ENCODE measurements at regions not wholly inside any gene's neighbourhood (a gene's known extent, or its start where the extent isn't known, plus 50 kb on each side); places are given as distances from the start of the nearest gene placed in this dataset.

- no peak for TF ChIP-seq CTCF (IDR thresholded peaks at IDR 0.05; ENCODE audit: low read depth, low read length, missing input control)
- no peak for TF ChIP-seq TAF1 (conservative IDR thresholded peaks at IDR 0.05)
- TF ChIP-seq REST (IDR thresholded peaks at IDR 0.05): no peak
- TF ChIP-seq JUND (IDR thresholded peaks at IDR 0.05): no peak
- TF ChIP-seq GABPA (IDR thresholded peaks at IDR 0.05 in 1 of 2, conservative IDR thresholded peaks at IDR 0.05 in 1 of 2): no peak
- TF ChIP-seq NR2F2 (IDR thresholded peaks at IDR 0.05): no peak
- TF ChIP-seq RAD21 (IDR thresholded peaks at IDR 0.05): no peak
Measured at GRCh38 chr18:40259115-40259835, 1695.8 kb upstream of the PIK3C3 start.

Data from liver (tissue), 3 donors.